ENCODE measurements at regions not wholly inside any gene's neighbourhood (a gene's known extent, or its start where the extent isn't known, plus 50 kb on each side); places are given as distances from the start of the nearest gene placed in this dataset.

GRCh38 chr5:105033637-105034400, 1471.2 kb upstream of the NUDT12 start:
- no peaks in the 10 kb centered on the region for H3K27me3 ChIP-seq (ENCODE audit: control insufficient read depth in 4 of 4, insufficient read depth in 4 of 4, low read length in 3 of 4)

GRCh38 chr5:105032917-105033316, 1470.3 kb upstream of the NUDT12 start:
- Histone ChIP-seq H3K9ac (ENCODE audit: low read depth in 1 of 2, low read length in 2 of 2) (no peak overlapping the region), H3K9me3 (ENCODE audit: control insufficient read depth in 4 of 4, low read length in 3 of 4) (no peaks in the 10 kb centered on the region), H3K36me3 (ENCODE audit: control insufficient read depth in 4 of 4, insufficient read depth in 3 of 4, low read depth in 1 of 4, low read length in 3 of 4) (no peaks in the 10 kb centered on the region), H3K27ac (ENCODE audit: low read depth in 1 of 2, low read length in 2 of 2) (no peak overlapping the region), H3K27me3 (ENCODE audit: control insufficient read depth in 4 of 4, insufficient read depth in 4 of 4, low read length in 3 of 4) (no peaks in the 10 kb centered on the region), H3K4me1 (ENCODE audit: control insufficient read depth in 4 of 4, insufficient read depth in 4 of 4, low read length in 3 of 4) (no peaks in the 10 kb centered on the region), H3K4me3 (ENCODE audit: low read depth in 1 of 3, low read length in 3 of 3) (no peak overlapping the region)
- WGBS = 26% methylated on average over 4 of the region's 4 CpGs
- TF ChIP-seq NR2F2 (IDR thresholded peaks at IDR 0.05) (no peak), ATF3 (IDR thresholded peaks at IDR 0.05) (no peak), TAF1 (conservative IDR thresholded peaks at IDR 0.05) (no peak), ZBTB33 (IDR thresholded peaks at IDR 0.05) (no peak), MAX (IDR thresholded peaks at IDR 0.05) (no peak), HNF4A (conservative IDR thresholded peaks at IDR 0.05) (no peak), RAD21 (IDR thresholded peaks at IDR 0.05) (no peak), SP1 (IDR thresholded peaks at IDR 0.05) (no peak), FOXA2 (IDR thresholded peaks at IDR 0.05) (no peak), YY1 (IDR thresholded peaks at IDR 0.05) (no peak), RXRA (IDR thresholded peaks at IDR 0.05) (no peak), CTCF (IDR thresholded peaks at IDR 0.05; ENCODE audit: low read depth, low read length, missing input control) (no peak), HNF4G (IDR thresholded peaks at IDR 0.05) (no peak), JUND (IDR thresholded peaks at IDR 0.05) (no peak), REST (IDR thresholded peaks at IDR 0.05) (no peak), GABPA (IDR thresholded peaks at IDR 0.05 in 1 of 2, conservative IDR thresholded peaks at IDR 0.05 in 1 of 2) (no peak), EGR1 (IDR thresholded peaks at IDR 0.05; ENCODE audit: low read depth in 2 of 2) (no peak), FOXA1 (IDR thresholded peaks at IDR 0.05) (no peak)
- DNase-seq (ENCODE audit: low spot score) = no peak

More at GRCh38 chr5:105033637-105034400, 1471.2 kb upstream of the NUDT12 start:
- H3K36me3 ChIP-seq (ENCODE audit: control insufficient read depth in 4 of 4, insufficient read depth in 3 of 4, low read depth in 1 of 4, low read length in 3 of 4) = no peaks in the 10 kb centered on the region
- no peaks in the 10 kb centered on the region for H3K9me3 ChIP-seq (ENCODE audit: control insufficient read depth in 4 of 4, low read length in 3 of 4)
- no peak overlapping the region for H3K27ac ChIP-seq (ENCODE audit: low read depth in 1 of 2, low read length in 2 of 2)
- no peak for TF ChIP-seq ZBTB33 (IDR thresholded peaks at IDR 0.05)
- no peak for TF ChIP-seq EGR1 (IDR thresholded peaks at IDR 0.05; ENCODE audit: low read depth in 2 of 2)
- no peak for TF ChIP-seq RAD21 (IDR thresholded peaks at IDR 0.05)
- no peak for TF ChIP-seq RXRA (IDR thresholded peaks at IDR 0.05)
- no peak for TF ChIP-seq TAF1 (conservative IDR thresholded peaks at IDR 0.05)
- no peak for TF ChIP-seq FOXA1 (IDR thresholded peaks at IDR 0.05)
- TF ChIP-seq NR2F2 (IDR thresholded peaks at IDR 0.05) = no peak
- TF ChIP-seq GABPA (IDR thresholded peaks at IDR 0.05 in 1 of 2, conservative IDR thresholded peaks at IDR 0.05 in 1 of 2) = no peak
- no peak for TF ChIP-seq FOXA2 (IDR thresholded peaks at IDR 0.05)
- TF ChIP-seq HNF4G (IDR thresholded peaks at IDR 0.05) = no peak
- H3K9ac ChIP-seq (ENCODE audit: low read depth in 1 of 2, low read length in 2 of 2) = no peak overlapping the region
- DNase-seq (ENCODE audit: low spot score) = no peak
- H3K4me1 ChIP-seq (ENCODE audit: control insufficient read depth in 4 of 4, insufficient read depth in 4 of 4, low read length in 3 of 4) = no peaks in the 10 kb centered on the region
- WGBS = 25% methylated on average over 6 of the region's 6 CpGs
- no peak overlapping the region for H3K4me3 ChIP-seq (ENCODE audit: low read depth in 1 of 3, low read length in 3 of 3)

Data from liver (tissue), 8 donors.